Stimulated activated CD4-positive, alpha-beta T cell treated with anti-CD3 and anti-CD28 coated beads, Interleukin-12 subunit alpha, Interleukin-12 subunit beta, amount 100 ng/mL, for 24 hours (primary cell): ENCODE measurements at regions not wholly inside any gene's neighbourhood (a gene's known extent, or its start where the extent isn't known, plus 50 kb on each side); places are given as distances from the start of the nearest gene placed in this dataset.
"Not testable (repeated sequence)": the region's sequence is repeated elsewhere in the genome, so short reads cannot be mapped to it uniquely, and the experiment has no call there.

Experiments
- DNase-seq, 2 experiments: peaks; one replicate each; pipeline ENCODE4 v3.0.0-alpha.2; 2020; ENCODE audit warnings: low read depth in 2 of 2

DNA sequence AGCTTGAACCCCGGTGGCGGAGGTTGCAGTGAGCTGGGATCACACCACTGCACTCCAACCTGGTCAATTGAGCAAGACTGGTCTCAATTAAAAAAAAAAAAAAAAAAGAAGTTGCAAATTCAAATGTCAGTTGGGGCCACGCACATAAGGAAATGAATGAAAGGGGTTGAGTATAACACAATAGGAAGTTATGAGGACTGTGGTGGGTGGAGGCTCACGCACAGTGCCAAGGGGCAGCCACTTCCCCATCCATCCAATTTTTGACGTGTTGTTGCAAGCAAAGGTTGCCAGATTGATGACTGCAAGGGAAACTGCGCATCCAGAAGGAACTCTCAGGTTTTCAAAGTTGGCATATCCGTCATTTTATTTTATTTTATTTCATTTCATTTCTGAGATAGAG is 532.2 kb downstream of the NTRK3 start:
- no peak for DNase-seq

GRCh38 chr15:87722941-87723691 is 533.4 kb downstream of the NTRK3 start:
- DNase-seq: no peak

GRCh38 chr15:87720235-87720634 is 536.3 kb downstream of the NTRK3 start:
- DNase-seq: no peak

- no peak for DNase-seq
Observed at GRCh38 chr15:87716422-87716821, 540.1 kb downstream of the NTRK3 start.

GRCh38 chr15:87715252-87715651 is 541.3 kb downstream of the NTRK3 start:
- no peak for DNase-seq

DNA sequence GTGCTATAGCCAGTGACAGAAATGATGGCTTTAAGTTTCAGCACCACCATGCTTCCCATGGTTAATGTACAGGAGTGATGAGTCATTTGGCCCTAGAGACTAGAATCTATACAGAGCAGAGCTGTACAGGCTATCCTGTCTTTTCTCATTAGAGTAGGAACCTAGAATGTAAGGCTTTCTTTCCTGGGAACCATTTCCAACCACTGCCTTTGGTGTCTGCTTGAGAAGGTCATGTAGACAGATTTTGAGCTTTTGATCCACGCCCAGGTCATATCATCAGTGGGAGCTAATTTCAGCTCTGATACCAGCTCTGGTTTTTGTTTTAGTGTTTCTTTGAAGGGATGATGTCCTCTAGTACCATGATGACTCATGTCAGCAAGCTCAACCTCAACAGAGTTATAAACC is 543.1 kb downstream of the NTRK3 start:
- DNase-seq: no peak

GRCh38 chr15:87712211-87712610 is 544.3 kb downstream of the NTRK3 start:
- no peak for DNase-seq

DNA sequence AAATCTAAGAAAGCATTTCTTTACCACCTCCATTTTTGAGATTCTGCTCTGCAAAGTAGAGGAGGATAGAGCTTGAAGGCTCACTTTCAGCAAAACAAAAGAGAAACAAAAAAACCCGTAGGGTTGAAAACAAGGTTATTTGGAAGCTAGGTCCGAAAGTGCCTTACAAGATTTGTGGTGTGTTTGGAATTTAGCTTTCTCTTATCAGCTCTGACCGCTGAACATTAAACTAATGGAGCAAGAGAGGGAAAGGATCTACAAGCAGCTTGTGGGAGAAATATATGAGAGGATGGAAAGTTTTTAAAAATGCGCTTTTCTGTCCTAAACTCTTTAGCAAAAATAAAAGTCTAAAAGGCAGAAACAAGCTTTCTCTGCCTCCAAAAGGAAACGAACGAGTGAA is 545.5 kb downstream of the NTRK3 start:
- DNase-seq: no peak

DNA sequence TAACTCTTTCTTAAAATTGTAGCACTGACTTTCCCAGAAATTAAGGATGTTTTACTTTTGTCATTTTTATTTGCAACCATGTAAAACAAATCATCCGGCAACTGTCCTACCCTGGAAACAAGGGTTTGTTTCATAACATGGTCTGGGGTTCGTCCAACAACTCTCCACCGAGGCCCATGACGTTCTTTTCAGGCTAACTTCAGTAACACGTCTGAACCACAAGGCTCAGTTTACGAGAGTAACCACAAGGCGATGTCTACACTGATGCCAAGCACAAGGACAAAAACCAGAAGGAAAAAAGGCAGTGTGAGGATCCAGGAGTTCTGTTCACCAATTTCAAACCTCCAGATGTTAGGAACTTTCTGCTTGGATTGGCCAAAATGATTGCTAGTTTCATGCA is 546.1 kb downstream of the NTRK3 start:
- DNase-seq: no peak

- no peak for DNase-seq
Observed at GRCh38 chr15:87707566-87708130, 548.9 kb downstream of the NTRK3 start.

DNA sequence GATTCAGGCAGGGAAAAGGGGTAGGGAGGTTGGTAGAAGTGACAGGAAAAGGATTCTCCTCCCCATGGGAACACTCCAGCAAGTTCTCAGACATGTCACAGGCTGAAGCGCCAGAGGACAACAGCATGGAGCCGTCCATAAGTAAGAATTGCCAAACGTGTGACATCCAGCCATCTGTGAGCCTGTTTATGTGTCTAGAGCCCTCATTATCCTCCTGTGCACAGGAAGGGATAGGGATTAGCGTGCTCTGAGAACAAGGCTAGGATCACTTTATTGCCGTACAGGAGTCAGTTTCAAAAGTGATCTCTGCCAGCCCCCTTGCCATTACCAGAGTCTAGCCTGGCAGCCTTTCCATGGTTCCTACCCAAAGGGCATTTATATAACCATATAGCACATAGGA is 549.5 kb downstream of the NTRK3 start:
- DNase-seq: no peak

DNA sequence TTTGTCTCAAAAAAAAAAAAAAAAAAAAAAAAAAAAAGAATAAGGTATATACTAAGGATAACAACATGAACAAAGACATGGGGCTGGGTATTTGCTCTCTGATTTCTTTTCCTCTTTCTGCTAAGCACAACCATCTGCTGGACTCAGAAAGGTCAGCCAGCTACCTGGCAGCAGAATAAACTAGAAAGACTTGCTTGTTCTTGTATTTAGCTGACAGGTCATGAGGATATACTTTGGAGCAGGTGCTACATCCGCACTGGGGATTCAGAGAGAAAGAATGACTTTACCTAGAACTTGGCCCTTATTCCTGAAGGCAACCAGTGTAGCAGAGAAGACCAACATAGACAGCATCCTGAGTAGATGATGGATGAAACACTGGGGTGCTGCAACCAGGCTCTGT is 550.5 kb downstream of the NTRK3 start:
- no peak for DNase-seq

- DNase-seq: no peak
Observed at GRCh38 chr15:87704276-87704675, 552.3 kb downstream of the NTRK3 start.

DNA sequence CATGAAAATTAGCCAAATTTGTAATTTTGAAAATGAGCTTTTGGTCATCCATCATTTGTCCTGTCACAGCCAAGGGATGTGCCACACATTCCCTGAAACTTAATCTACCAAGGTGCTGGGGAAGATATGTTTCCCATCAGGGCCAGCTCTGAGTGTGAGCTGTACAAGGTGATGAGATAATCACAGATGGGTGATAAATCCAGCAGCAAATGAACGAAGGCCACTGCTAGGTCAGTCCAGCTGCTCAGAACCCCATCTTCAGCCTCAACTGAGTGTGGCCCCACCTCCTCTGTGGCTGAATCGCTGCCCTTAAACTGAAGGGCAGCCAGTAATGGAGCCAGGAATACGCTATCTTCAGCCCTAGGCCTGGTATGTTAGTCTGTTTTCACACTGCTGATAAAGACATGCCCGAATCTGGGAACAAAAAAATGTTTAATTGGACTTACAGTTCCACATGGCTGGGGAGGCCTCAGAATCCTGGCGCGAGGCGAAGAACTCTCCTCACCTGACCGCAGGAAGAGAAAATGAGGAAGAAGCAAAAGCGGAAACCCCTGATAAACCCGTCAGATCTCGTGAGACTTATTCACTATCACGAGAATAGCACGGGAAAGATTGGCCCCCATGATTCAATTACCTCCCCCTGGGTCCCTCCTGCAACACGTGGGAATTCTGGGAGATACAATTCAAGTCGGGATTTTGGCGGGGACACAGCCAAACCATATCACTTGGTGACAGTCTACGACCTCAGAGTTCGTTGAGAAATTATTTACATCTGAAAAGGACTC is 553.0 kb downstream of the NTRK3 start:
- no peak for DNase-seq

GRCh38 chr15:87702270-87702669 is 554.3 kb downstream of the NTRK3 start:
- no peak for DNase-seq

DNA sequence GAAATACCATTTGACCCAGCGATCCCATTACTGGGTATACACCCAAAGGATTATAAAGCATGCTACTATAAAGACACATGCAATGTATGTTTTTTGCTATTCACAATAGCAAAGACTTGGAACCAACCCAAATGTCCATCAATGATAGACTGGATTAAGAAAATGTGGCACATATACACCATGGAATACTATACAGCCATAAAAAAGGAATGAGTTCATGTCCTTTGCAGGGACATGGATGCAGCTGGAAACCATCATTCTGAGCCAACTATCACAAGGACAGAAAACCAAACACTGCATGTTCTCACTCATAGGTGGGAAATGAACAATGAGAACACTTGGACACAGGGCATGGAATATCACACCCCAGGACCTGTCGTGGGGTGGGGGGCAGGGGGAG is 558.1 kb downstream of the NTRK3 start:
- not testable (repeated sequence) for DNase-seq

- DNase-seq: no peak
Observed at GRCh38 chr15:87689716-87690115, 566.8 kb downstream of the NTRK3 start.

DNA sequence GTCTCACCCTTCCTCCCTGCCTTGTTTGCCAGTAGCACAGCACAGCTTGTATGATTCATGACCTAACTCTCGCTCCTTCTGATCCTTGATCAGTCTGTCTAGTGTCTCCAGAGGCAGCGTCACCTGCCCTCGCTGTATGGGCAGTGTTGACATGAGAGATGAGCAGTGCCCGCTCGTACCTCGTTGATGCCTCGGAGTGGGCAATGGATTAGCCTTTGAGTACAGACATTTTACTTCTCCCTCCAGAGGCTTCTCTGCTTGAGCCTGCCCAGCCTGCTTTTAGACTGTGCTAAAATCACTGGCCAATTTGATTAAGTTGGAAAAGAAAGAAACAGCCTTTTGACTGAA is 569.0 kb downstream of the NTRK3 start:
- DNase-seq: no peak

DNA sequence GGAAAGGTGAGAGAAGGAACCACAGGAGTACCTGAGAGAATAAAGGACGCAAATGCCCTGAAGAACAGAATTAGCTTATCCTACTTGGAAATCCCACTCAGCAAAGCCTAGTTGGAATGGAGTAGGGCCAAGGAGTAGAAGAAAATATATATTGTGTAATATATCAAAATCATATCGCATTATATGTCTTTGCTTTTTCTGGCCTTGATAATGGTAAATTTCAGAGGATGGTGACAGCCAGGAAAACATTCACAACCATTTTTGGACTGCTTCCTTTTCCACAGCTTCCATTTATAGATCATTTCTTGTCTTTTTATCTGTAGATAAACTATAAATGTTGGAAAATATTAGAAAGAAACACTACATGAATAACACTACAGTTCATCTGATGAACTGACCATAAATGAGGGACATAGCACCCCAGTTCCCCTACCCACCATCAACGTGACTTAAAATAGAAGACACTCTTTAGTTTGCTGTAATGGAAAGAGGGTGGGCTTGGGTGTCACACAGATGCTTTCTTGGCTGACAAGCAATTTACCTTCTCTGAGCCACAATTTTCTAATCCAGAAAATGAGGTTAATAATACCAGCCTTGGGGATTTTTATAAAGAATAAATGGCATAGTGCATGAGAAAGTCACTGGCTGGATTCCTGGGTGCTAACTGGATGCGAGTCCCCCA is 569.6 kb downstream of the NTRK3 start:
- DNase-seq: no peak

DNA sequence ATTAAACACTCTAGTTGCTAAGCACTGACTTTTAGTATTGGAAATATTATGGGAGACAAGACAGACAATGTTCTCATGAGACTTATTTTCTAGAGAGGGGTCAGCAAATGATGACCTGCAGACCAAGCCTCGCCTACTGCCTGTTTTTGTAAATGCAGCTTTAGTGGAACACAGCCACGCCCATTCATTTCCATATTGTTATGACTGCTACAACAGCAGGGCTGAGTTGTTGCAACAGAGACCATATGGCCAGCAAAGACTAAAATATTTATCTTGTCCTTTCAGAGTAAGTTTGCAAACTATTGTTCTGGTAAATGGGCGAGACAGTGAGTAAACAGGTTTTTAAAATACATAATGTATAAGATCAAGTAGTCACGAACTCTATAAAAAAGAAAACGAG is 570.2 kb downstream of the NTRK3 start:
- DNase-seq: no peak

GRCh38 chr15:87682527-87682926 is 574.0 kb downstream of the NTRK3 start:
- no peak for DNase-seq

- DNase-seq: no peak
Observed at GRCh38 chr15:87681104-87681503, 575.4 kb downstream of the NTRK3 start.

DNA sequence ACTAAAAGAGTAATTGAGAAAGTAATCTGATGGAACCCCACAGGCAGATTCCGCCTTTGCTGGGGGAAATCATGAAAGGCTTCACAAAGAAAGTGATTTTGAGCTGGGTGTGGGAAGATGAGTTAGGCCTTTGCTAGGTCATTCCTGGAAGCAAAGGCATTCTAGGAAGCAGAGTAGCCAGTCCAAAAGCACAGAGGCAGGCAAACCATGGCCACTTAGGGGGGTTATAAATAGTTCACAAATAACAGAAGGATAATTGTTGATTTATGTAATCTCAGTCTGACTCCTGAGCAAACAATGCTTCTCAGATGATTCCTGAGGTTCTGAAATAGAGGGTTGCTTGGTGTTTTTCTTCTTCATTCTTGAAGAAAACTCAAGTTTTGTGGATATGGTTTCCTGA is 576.3 kb downstream of the NTRK3 start:
- no peak for DNase-seq
